ENCODE measurements at regions not wholly inside any gene's neighbourhood (a gene's known extent, or its start where the extent isn't known, plus 50 kb on each side); places are given as distances from the start of the nearest gene placed in this dataset.

DNA sequence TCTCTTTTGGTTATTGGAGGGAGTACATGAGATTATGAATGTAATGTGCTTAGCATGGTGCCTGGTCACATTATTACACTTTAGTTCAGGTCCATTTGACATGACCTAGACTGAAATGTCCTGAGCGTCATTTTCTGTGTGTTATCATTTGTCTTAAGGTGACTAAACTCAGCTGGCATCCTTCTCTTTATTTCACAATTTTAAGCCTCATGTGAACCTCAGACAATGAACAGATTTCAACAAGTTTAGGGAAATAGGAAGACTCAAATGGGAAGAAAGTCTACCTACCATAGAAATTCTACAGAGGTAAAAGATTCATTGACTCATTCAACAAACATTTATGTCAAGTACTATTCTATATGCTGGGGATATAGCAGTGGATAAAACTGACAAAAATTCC is 70.2 kb upstream of the EXOC6 start:
- Histone ChIP-seq H3K4me3 (ENCODE audit: low read depth, low read length) (no peak overlapping the region), H3K27me3 (replicated peaks) (no peaks in the 10 kb centered on the region), H3K36me3 (replicated peaks) (no peaks in the 10 kb centered on the region), H3K27ac (no peak overlapping the region)
- no peak for DNase-seq
- in situ Hi-C loops (cut with HindIII; ENCODE audit: low pct_ligation_motif_present, low sequenced_read_pairs) = no loop called here
- TF ChIP-seq, protein P1, sequence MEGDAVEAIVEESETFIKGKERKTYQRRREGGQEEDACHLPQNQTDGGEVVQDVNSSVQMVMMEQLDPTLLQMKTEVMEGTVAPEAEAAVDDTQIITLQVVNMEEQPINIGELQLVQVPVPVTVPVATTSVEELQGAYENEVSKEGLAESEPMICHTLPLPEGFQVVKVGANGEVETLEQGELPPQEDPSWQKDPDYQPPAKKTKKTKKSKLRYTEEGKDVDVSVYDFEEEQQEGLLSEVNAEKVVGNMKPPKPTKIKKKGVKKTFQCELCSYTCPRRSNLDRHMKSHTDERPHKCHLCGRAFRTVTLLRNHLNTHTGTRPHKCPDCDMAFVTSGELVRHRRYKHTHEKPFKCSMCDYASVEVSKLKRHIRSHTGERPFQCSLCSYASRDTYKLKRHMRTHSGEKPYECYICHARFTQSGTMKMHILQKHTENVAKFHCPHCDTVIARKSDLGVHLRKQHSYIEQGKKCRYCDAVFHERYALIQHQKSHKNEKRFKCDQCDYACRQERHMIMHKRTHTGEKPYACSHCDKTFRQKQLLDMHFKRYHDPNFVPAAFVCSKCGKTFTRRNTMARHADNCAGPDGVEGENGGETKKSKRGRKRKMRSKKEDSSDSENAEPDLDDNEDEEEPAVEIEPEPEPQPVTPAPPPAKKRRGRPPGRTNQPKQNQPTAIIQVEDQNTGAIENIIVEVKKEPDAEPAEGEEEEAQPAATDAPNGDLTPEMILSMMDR (IDR thresholded peaks at IDR 0.05; ENCODE audit: low read depth, low read length, missing control alignments) = no peak

DNA sequence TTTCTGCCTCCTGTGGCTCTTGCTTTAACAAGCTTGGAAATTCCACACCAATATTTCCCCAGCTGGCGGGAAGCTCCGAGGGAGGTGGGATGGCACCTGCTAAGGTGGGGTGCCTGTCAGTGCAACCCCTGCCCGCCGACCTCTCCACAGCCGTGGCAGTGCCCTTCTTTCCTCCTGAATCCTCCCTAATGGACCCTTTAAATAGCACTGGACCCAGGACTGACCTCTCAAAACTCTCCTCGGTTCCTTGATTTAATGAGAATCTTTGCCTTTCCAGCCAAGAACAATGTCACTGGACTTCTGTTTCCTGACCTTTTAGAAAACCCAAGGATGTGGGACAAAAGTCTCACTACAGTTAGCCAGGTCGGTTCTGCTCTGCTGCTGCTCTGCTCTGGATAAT is 63.2 kb upstream of the EXOC6 start:
- Histone ChIP-seq H3K36me3 (replicated peaks) (no peaks in the 10 kb centered on the region), H3K4me3 (ENCODE audit: low read depth, low read length) (no peak overlapping the region), H3K27ac (no peak overlapping the region), H3K27me3 (replicated peaks) (no peaks in the 10 kb centered on the region)
- in situ Hi-C loops (cut with HindIII; ENCODE audit: low pct_ligation_motif_present, low sequenced_read_pairs) = no loop called here
- TF ChIP-seq, protein P1 (IDR thresholded peaks at IDR 0.05; ENCODE audit: low read depth, low read length, missing control alignments) = no peak
- DNase-seq = no peak

DNA sequence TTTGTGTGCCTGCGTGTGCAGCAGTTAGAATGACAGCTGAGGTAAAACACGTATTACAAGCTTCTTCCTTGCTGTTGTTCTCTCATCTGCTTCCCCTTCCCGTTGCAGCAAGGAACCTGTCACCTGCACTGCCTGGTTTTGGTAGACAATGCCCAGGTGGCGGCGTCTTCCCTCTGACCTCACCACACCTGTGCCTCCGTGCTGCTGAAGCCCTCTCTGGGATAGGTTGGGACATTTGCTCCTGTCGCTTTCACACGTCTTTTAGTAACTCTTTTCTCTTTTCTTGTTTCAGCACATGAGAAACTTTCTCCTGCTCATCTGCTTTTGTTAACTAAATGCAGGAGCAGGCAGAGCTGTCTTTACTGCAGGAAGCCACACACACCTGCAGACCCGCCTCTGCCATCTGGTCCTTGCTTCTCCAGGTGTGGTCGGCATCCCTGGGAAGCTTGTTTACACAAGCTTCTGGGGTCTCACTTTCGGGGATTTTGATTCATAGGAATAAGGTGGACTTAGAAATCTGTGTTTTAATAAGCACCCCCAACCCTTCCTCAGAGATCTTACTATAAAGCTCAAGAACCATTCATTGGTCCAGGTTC is 60.7 kb upstream of the EXOC6 start:
- in situ Hi-C loops (cut with HindIII; ENCODE audit: low pct_ligation_motif_present, low sequenced_read_pairs) = no loop called here
- H3K4me3 ChIP-seq (ENCODE audit: low read depth, low read length) = no peak overlapping the region
- TF ChIP-seq, protein P1 (IDR thresholded peaks at IDR 0.05; ENCODE audit: low read depth, low read length, missing control alignments) = no peak
- H3K36me3 ChIP-seq (replicated peaks) = no peaks in the 10 kb centered on the region
- no peak overlapping the region for H3K27ac ChIP-seq
- no peak for DNase-seq
- no peaks in the 10 kb centered on the region for H3K27me3 ChIP-seq (replicated peaks)

DNA sequence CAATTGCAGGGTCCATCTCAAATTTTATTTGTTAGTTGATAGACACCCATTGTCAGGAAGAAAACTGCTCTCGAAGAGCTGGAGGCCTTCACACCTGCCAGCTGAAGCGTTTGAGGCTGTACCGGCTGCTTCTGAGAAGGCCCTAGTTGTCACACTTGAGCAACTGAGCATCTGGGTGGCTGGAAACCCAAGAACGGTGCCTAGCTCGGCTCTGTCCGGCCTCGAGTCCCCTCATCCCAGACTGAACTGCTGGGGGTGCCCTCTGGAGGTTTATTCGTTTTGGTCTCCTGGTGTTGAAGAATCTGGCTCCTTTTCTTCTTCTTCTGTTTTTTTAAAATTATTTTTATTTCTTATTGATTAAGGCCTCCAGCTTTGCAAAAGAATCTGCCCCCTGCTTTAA is 59.3 kb upstream of the EXOC6 start:
- no peak overlapping the region for H3K4me3 ChIP-seq (ENCODE audit: low read depth, low read length)
- no peak for DNase-seq
- no peak overlapping the region for H3K27ac ChIP-seq
- H3K36me3 ChIP-seq (replicated peaks) = no peaks in the 10 kb centered on the region
- in situ Hi-C loops (cut with HindIII; ENCODE audit: low pct_ligation_motif_present, low sequenced_read_pairs) = no loop called here
- no peaks in the 10 kb centered on the region for H3K27me3 ChIP-seq (replicated peaks)
- TF ChIP-seq, protein P1 (IDR thresholded peaks at IDR 0.05; ENCODE audit: low read depth, low read length, missing control alignments) = no peak

DNA sequence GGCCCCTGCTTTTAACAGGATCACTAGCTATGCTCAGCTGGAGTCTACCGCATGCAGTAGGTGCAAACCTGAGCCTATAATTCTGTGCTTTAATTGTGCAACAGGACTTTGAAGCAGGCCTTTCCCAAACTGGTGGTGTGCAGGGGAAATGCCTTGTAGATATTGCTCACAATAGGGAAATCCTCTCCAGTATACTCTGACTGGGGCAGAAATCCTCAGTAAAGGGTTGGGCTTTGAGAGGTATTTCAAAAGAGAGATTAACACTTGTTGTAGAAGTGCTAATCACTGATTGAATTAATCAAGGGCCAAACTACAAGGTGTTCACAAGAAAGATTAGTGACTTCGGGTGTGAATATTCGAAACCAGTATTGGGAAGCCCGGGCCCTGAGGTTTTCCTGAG is 58.5 kb upstream of the EXOC6 start:
- no peak overlapping the region for H3K4me3 ChIP-seq (ENCODE audit: low read depth, low read length)
- no peaks in the 10 kb centered on the region for H3K36me3 ChIP-seq (replicated peaks)
- H3K27ac ChIP-seq = no peak overlapping the region
- TF ChIP-seq, protein P1 (IDR thresholded peaks at IDR 0.05; ENCODE audit: low read depth, low read length, missing control alignments) = no peak
- H3K27me3 ChIP-seq (replicated peaks) = no peaks in the 10 kb centered on the region
- DNase-seq = no peak
- in situ Hi-C loops (cut with HindIII; ENCODE audit: low pct_ligation_motif_present, low sequenced_read_pairs) = no loop called here

DNA sequence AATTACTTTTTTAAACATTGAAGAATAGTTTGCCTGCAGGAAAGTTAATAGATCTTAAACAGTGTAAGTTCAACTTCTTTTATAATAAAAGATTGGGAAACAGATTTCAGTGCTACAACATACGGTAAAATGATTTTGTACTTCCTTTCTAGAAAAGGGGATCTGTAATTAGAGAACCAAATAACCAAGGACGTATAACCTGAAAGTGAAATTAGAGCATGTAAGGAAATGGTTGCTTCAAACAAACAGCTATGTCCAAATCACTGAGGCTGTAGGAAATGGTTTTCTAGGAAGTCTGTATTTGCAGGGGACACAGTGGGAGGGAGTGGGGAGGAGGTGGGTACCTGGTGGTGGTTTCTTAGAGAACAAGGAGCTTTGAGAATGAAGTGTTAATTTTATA is 57.9 kb upstream of the EXOC6 start:
- Histone ChIP-seq H3K27me3 (replicated peaks) (no peaks in the 10 kb centered on the region), H3K36me3 (replicated peaks) (no peaks in the 10 kb centered on the region), H3K27ac (no peak overlapping the region), H3K4me3 (ENCODE audit: low read depth, low read length) (no peak overlapping the region)
- TF ChIP-seq, protein P1 (IDR thresholded peaks at IDR 0.05; ENCODE audit: low read depth, low read length, missing control alignments) = no peak
- in situ Hi-C loops (cut with HindIII; ENCODE audit: low pct_ligation_motif_present, low sequenced_read_pairs) = no loop called here
- no peak for DNase-seq
